CD4-positive, alpha-beta T cell (primary cell): ENCODE measurements at regions not wholly inside any gene's neighbourhood (a gene's known extent, or its start where the extent isn't known, plus 50 kb on each side); places are given as distances from the start of the nearest gene placed in this dataset.

ENCODE experiments used
- ATAC-seq: fragments of 200-7000 bp; cut with Tn5 transposase; one replicate; pipeline ENCODE4 v1.10.0; 2022; ENCODE audit warnings: mild to moderate bottlenecking; ENCODE audit not compliant: poor library complexity
- CTCF ChIA-PET: fragments of 350-600 bp; sonication (Branson Sonifier 250); formaldehyde crosslinking; loops from one replicate; lab custom pipeline; 2021; ENCODE audit warnings: antibody characterized with exemption, inconsistent platforms; lab: Charles Lee
- POLR2A ChIA-PET: fragments of 350-600 bp; sonication (Branson Sonifier 250); formaldehyde crosslinking; loops from one replicate; lab custom pipeline; 2021; ENCODE audit warnings: antibody characterized with exemption, inconsistent platforms; lab: Charles Lee
- DNase-seq, 14 experiments: peaks; one replicate each; pipeline ENCODE4 v3.0.0-alpha.2; 2013 to 2020; ENCODE audit warnings: mixed read lengths in 2 of 14
- H3K27ac ChIP-seq, 2 donors: one replicate each; pipeline versions ENCODE4 v1.5.1 to v1.7.0; 2013; ENCODE audit warnings: low read length in 2 of 2, low read depth in 1 of 2, mild to moderate bottlenecking in 1 of 2
- H3K27me3 ChIP-seq, 2 experiments: 1 replicate in 1 of 2; 2 replicates in 1 of 2; pipeline versions ENCODE4 v1.6.1 to v1.7.0; 2013; ENCODE audit warnings: low read length in 2 of 2, control low read depth in 1 of 2, mild to moderate bottlenecking in 1 of 2, moderate library complexity in 1 of 2; ENCODE audit not compliant: insufficient read depth in 2 of 2, control insufficient read depth in 1 of 2
- H3K36me3 ChIP-seq: one replicate; pipeline ENCODE4 v1.6.1; 2013; ENCODE audit warnings: low read length, control low read depth; ENCODE audit not compliant: insufficient read depth
- H3K4me1 ChIP-seq: one replicate; pipeline ENCODE4 v1.6.1; 2013; ENCODE audit warnings: low read length, control low read depth; ENCODE audit not compliant: insufficient read depth
- H3K4me3 ChIP-seq: one replicate; pipeline ENCODE4 v1.5.1; 2013; ENCODE audit warnings: mild to moderate bottlenecking, low read length, moderate library complexity
- H3K9me3 ChIP-seq, 2 experiments: 1 replicate in 1 of 2; 2 replicates in 1 of 2; pipeline versions ENCODE4 v1.6.1 to v1.7.0; 2013; ENCODE audit warnings: low read length in 2 of 2, mild to moderate bottlenecking in 2 of 2, control low read depth in 1 of 2, moderate library complexity in 1 of 2; ENCODE audit not compliant: control insufficient read depth in 1 of 2, insufficient read depth in 1 of 2
- H3K27ac Mint-ChIP-seq: one replicate; pipeline ENCODE4 v1.8.0; 2020; ENCODE audit warnings: mixed read lengths
- H3K27me3 Mint-ChIP-seq: one replicate; pipeline ENCODE4 v1.8.0; 2021; ENCODE audit warnings: mixed read lengths
- H3K36me3 Mint-ChIP-seq: one replicate; pipeline ENCODE4 v1.8.0; 2021; ENCODE audit warnings: low read depth, mixed read lengths
- H3K4me1 Mint-ChIP-seq: one replicate; pipeline ENCODE4 v1.8.0; 2021; ENCODE audit warnings: low read depth, mixed read lengths
- H3K4me3 Mint-ChIP-seq: one replicate; pipeline ENCODE4 v1.8.0; 2020; ENCODE audit warnings: mild to moderate bottlenecking, mixed read lengths
- H3K9me3 Mint-ChIP-seq: one replicate; pipeline ENCODE4 v1.8.0; 2020; ENCODE audit warnings: mixed read lengths
- intact Hi-C, 2 experiments: fragments of 100-400 bp; cut with DNase I in 1 of 2; cut with micrococcal nuclease in 1 of 2; formaldehyde crosslinking; loops; one replicate each; pipeline versions ENCODE4 v1.15.1 to v1.9.0; 2023 to 2025; cut with DNase I, micrococcal nuclease
- TF ChIP-seq, protein P1 (sequence below): fragments of 200-600 bp; IDR thresholded peaks from one replicate; pipeline ENCODE4 v1.8.0; 2022; ENCODE audit warnings: antibody characterized with exemption, mild to moderate bottlenecking

DNA sequence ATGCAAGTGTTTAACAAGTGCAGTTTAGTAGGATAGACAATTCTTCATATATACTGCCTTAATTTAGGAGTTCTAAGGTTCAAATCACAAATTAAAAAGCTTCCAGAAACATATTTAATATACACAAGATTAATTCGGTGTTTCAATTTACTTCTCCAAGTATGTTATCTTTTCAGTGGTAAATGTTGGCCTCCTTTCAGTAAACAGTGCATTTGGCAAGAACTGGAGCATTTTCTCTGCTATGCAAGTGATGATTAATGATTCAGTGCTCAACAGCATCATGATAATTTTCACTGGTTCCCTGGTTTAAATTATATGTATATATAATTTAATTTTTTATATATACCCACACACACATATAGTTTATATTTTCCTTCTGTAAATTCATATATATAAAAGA, 541.7 kb downstream of the EFNA5 start:
- no peaks in the 10 kb centered on the region for H3K9me3 Mint-ChIP-seq
- TF ChIP-seq, protein P1, sequence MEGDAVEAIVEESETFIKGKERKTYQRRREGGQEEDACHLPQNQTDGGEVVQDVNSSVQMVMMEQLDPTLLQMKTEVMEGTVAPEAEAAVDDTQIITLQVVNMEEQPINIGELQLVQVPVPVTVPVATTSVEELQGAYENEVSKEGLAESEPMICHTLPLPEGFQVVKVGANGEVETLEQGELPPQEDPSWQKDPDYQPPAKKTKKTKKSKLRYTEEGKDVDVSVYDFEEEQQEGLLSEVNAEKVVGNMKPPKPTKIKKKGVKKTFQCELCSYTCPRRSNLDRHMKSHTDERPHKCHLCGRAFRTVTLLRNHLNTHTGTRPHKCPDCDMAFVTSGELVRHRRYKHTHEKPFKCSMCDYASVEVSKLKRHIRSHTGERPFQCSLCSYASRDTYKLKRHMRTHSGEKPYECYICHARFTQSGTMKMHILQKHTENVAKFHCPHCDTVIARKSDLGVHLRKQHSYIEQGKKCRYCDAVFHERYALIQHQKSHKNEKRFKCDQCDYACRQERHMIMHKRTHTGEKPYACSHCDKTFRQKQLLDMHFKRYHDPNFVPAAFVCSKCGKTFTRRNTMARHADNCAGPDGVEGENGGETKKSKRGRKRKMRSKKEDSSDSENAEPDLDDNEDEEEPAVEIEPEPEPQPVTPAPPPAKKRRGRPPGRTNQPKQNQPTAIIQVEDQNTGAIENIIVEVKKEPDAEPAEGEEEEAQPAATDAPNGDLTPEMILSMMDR: no peak
- H3K27ac Mint-ChIP-seq: no peak overlapping the region

DNA sequence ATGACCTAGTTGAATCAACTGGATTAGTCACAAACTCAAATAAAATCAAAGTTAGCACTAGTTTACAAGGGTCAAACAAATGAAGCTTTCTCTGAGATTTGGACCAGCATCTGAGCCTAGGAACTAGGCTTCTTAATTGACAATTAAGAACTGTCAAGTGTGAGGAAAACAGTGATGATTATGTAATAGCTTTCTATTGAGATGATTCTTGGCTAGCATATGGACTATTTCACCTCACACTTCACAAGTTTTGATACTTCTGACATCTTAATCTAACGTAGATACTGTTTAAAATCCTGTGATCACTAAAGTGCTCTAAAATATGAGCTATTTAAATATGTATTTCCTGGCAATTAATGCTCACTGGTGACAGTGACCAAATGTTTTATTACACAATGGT, 542.9 kb downstream of the EFNA5 start:
- H3K27me3 ChIP-seq: no peaks in the 10 kb centered on the region
- Mint-ChIP-seq H3K4me3 (no peak overlapping the region), H3K9me3 (no peaks in the 10 kb centered on the region), H3K4me1 (no peaks in the 10 kb centered on the region), H3K27me3 (no peaks in the 10 kb centered on the region), H3K36me3 (no peaks in the 10 kb centered on the region), H3K27ac (no peak overlapping the region)
- TF ChIP-seq, protein P1: no peak
- DNase-seq (no peak), ATAC-seq (no peak)
- no peak overlapping the region for H3K27ac ChIP-seq
- ChIA-PET CTCF (interaction anchor here (1.3 kb wide), 1 partner anchor 19 kb away, joined by 3 read pairs; no protein-coding TSS in a partner anchor), POLR2A (no interaction called here)
- H3K4me3 ChIP-seq: no peak overlapping the region
- H3K4me1 ChIP-seq: no peaks in the 10 kb centered on the region
- intact Hi-C loops: no loop called here
- H3K36me3 ChIP-seq: no peaks in the 10 kb centered on the region
- peaks cover 0 to 4% of the 10 kb centered on the region in 2 experiments for H3K9me3 ChIP-seq

More for the DNA sequence above, 541.7 kb downstream of the EFNA5 start:
- Histone ChIP-seq H3K36me3 (no peaks in the 10 kb centered on the region), H3K27ac (no peak overlapping the region), H3K4me3 (no peak overlapping the region), H3K27me3 (no peaks in the 10 kb centered on the region), H3K9me3 (peaks cover 0 to 4% of the 10 kb centered on the region in 2 experiments), H3K4me1 (no peaks in the 10 kb centered on the region)
- ChIA-PET POLR2A (no interaction called here), CTCF (no interaction called here)
- Mint-ChIP-seq H3K36me3 (no peaks in the 10 kb centered on the region), H3K27me3 (no peaks in the 10 kb centered on the region), H3K4me3 (no peak overlapping the region), H3K4me1 (no peaks in the 10 kb centered on the region)
- ATAC-seq (no peak), DNase-seq (no peak)
- intact Hi-C loops: no loop called here

DNA sequence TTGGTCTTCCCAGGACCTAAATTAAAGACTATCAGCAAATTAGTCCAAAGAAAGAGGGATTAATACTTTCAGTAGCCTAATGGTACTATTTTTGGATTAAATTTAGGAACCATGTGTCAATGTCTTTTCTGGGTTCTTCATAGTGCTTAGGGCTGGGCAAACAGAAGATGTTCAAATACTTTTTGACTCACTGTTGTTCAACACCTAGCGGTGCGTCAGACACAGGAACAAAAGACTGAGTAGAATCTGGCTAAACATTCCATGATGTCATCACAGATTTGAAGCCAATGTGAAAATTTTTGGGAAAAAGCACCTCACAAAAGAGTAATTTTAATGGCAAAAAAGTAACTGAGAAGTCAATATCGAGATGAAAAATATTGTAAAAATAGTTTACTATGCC, 544.4 kb downstream of the EFNA5 start:
- POLR2A ChIA-PET: no interaction called here
- Histone ChIP-seq H3K4me1 (no peaks in the 10 kb centered on the region), H3K27me3 (no peaks in the 10 kb centered on the region), H3K27ac (no peak overlapping the region), H3K4me3 (no peak overlapping the region), H3K9me3 (peaks cover 0 to 2% of the 10 kb centered on the region in 2 experiments), H3K36me3 (no peaks in the 10 kb centered on the region)
- no peaks in the 10 kb centered on the region for H3K36me3 Mint-ChIP-seq
- intact Hi-C loops: no loop called here
- no peak for ATAC-seq
- DNase-seq: no peak
- no peaks in the 10 kb centered on the region for H3K27me3 Mint-ChIP-seq
- H3K4me1 Mint-ChIP-seq: no peaks in the 10 kb centered on the region
- CTCF ChIA-PET: no interaction called here
- no peak overlapping the region for H3K4me3 Mint-ChIP-seq
- TF ChIP-seq, protein P1: no peak
- H3K9me3 Mint-ChIP-seq: no peaks in the 10 kb centered on the region
- H3K27ac Mint-ChIP-seq: no peak overlapping the region
